ENCODE measurements at regions not wholly inside any gene's neighbourhood (a gene's known extent, or its start where the extent isn't known, plus 50 kb on each side); places are given as distances from the start of the nearest gene placed in this dataset.

DNA sequence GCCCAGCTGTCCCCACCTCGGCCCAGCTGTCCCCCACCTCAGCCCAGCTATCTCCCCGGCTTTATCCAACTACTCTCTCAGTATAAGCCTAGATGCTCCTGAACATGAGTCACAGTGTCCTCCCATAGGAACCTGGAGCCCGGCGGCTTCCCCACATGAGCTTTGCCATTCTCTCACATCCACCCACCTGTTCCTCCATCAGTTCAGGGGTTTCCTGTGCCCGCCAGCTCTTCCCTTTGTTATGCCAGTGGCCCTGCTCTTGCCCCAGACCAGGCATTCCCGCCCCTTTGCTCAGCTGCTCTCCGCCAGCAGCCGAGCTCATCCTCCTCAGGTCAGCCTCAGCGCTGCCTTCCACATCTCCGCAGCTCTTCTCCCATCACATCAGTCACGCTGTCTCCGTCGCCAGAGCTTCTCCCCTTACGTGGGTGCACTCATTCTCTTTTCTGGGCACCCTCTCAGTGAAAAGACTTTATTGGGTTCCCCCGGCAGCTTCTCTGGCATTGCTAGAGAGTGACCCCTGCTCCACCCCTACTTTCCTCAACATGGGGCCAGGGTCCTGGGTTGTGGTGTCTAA is 89.5 kb upstream of the CSF3R start:
- Histone ChIP-seq H3K27ac (ENCODE audit: low read length) (no peak overlapping the region), H3K4me3 (ENCODE audit: low read length) (no peak overlapping the region), H3K36me3 (ENCODE audit: control insufficient read depth, insufficient read depth, low read length) (no peaks in the 10 kb centered on the region), H3K9me3 (ENCODE audit: control insufficient read depth, insufficient read depth, low read length) (no peaks in the 10 kb centered on the region), H3K27me3 (ENCODE audit: control insufficient read depth, insufficient read depth, low read length) (no peaks in the 10 kb centered on the region), H3K4me1 (ENCODE audit: control insufficient read depth, insufficient read depth, low read length) (no peaks in the 10 kb centered on the region)
- H3K27me3 Mint-ChIP-seq (ENCODE audit: low read depth in 2 of 2), result peaks cover 20 to 27% of the 10 kb centered on the region in 2 donors
- no peaks in the 10 kb centered on the region for H3K4me1 Mint-ChIP-seq
- WGBS (ENCODE audit: insufficient coverage), result 56% methylated on average over 15 of the region's 15 CpGs
- H3K27ac Mint-ChIP-seq, result peak overlapping the region in 1 of 2 donors; percentile 61
- no peaks in the 10 kb centered on the region for H3K9me3 Mint-ChIP-seq
- TF ChIP-seq, protein P1, sequence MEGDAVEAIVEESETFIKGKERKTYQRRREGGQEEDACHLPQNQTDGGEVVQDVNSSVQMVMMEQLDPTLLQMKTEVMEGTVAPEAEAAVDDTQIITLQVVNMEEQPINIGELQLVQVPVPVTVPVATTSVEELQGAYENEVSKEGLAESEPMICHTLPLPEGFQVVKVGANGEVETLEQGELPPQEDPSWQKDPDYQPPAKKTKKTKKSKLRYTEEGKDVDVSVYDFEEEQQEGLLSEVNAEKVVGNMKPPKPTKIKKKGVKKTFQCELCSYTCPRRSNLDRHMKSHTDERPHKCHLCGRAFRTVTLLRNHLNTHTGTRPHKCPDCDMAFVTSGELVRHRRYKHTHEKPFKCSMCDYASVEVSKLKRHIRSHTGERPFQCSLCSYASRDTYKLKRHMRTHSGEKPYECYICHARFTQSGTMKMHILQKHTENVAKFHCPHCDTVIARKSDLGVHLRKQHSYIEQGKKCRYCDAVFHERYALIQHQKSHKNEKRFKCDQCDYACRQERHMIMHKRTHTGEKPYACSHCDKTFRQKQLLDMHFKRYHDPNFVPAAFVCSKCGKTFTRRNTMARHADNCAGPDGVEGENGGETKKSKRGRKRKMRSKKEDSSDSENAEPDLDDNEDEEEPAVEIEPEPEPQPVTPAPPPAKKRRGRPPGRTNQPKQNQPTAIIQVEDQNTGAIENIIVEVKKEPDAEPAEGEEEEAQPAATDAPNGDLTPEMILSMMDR (IDR thresholded peaks at IDR 0.05), result no peak
- ATAC-seq (no peak), DNase-seq (no peak)
- H3K4me3 Mint-ChIP-seq, result no peak overlapping the region
- intact Hi-C loops (cut with micrococcal nuclease), result no loop called here
- H3K36me3 Mint-ChIP-seq, result no peaks in the 10 kb centered on the region

DNA sequence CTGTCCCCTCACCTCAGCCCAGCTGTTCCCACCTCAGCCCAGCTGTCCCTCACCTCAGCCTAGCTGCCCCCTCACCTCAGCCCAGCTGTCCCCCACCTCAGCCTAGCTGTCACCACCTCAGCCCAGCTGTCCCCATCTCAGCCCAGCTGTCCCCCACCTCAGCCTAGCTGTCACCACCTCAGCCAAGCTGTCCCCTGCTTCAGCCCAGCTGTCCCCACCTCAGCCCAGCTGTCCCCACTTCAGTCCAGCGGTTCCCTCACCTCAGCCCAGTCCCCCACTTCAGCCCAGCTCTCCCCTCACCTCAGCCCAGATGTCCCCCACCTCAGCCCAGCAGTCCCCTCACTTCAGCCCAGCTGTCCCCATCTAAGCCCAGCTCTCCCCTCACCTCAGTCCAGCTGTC is 88.4 kb upstream of the CSF3R start:
- H3K4me3 ChIP-seq (ENCODE audit: low read length), result no peak overlapping the region
- 85% methylated on average over 1 of the region's 1 CpG for WGBS (ENCODE audit: insufficient coverage)
- no peaks in the 10 kb centered on the region for H3K4me1 ChIP-seq (ENCODE audit: control insufficient read depth, insufficient read depth, low read length)
- Mint-ChIP-seq H3K27me3 (ENCODE audit: low read depth in 2 of 2) (peaks cover 20 to 27% of the 10 kb centered on the region in 2 donors), H3K4me3 (no peak overlapping the region), H3K9me3 (no peaks in the 10 kb centered on the region), H3K4me1 (no peaks in the 10 kb centered on the region), H3K27ac (no peak overlapping the region), H3K36me3 (no peaks in the 10 kb centered on the region)
- H3K9me3 ChIP-seq (ENCODE audit: control insufficient read depth, insufficient read depth, low read length), result no peaks in the 10 kb centered on the region
- intact Hi-C loops (cut with micrococcal nuclease), result no loop called here
- no peak overlapping the region for H3K27ac ChIP-seq (ENCODE audit: low read length)
- no peaks in the 10 kb centered on the region for H3K27me3 ChIP-seq (ENCODE audit: control insufficient read depth, insufficient read depth, low read length)
- no peaks in the 10 kb centered on the region for H3K36me3 ChIP-seq (ENCODE audit: control insufficient read depth, insufficient read depth, low read length)
- no peak for ATAC-seq
- TF ChIP-seq, protein P1 (IDR thresholded peaks at IDR 0.05), result no peak
- no peak for DNase-seq

GRCh38 chr1:36570478-36571060 is 87.9 kb upstream of the CSF3R start:
- ATAC-seq (no peak), DNase-seq (no peak)
- no peaks in the 10 kb centered on the region for H3K4me1 ChIP-seq (ENCODE audit: control insufficient read depth, insufficient read depth, low read length)
- Mint-ChIP-seq H3K36me3 (no peaks in the 10 kb centered on the region), H3K4me3 (no peak overlapping the region), H3K27me3 (ENCODE audit: low read depth in 2 of 2) (peaks cover 17 to 27% of the 10 kb centered on the region in 2 donors), H3K4me1 (no peaks in the 10 kb centered on the region), H3K9me3 (no peaks in the 10 kb centered on the region), H3K27ac (no peak overlapping the region)
- intact Hi-C loops (cut with micrococcal nuclease), result no loop called here
- H3K9me3 ChIP-seq (ENCODE audit: control insufficient read depth, insufficient read depth, low read length), result no peaks in the 10 kb centered on the region
- TF ChIP-seq, protein P1 (IDR thresholded peaks at IDR 0.05), result no peak
- H3K36me3 ChIP-seq (ENCODE audit: control insufficient read depth, insufficient read depth, low read length), result no peaks in the 10 kb centered on the region
- H3K27ac ChIP-seq (ENCODE audit: low read length), result no peak overlapping the region
- WGBS (ENCODE audit: insufficient coverage), result 92% methylated on average over 12 of the region's 12 CpGs
- H3K4me3 ChIP-seq (ENCODE audit: low read length), result no peak overlapping the region
- H3K27me3 ChIP-seq (ENCODE audit: control insufficient read depth, insufficient read depth, low read length), result no peaks in the 10 kb centered on the region

GRCh38 chr1:36570006-36570405 is 87.3 kb upstream of the CSF3R start:
- H3K27ac Mint-ChIP-seq, result no peak overlapping the region
- Histone ChIP-seq H3K9me3 (ENCODE audit: control insufficient read depth, insufficient read depth, low read length) (no peaks in the 10 kb centered on the region), H3K27ac (ENCODE audit: low read length) (no peak overlapping the region), H3K4me1 (ENCODE audit: control insufficient read depth, insufficient read depth, low read length) (no peaks in the 10 kb centered on the region), H3K36me3 (ENCODE audit: control insufficient read depth, insufficient read depth, low read length) (no peaks in the 10 kb centered on the region), H3K27me3 (ENCODE audit: control insufficient read depth, insufficient read depth, low read length) (no peaks in the 10 kb centered on the region), H3K4me3 (ENCODE audit: low read length) (no peak overlapping the region)
- intact Hi-C loops (cut with micrococcal nuclease), result no loop called here
- H3K4me1 Mint-ChIP-seq, result no peaks in the 10 kb centered on the region
- TF ChIP-seq, protein P1 (IDR thresholded peaks at IDR 0.05), result no peak
- H3K4me3 Mint-ChIP-seq, result no peak overlapping the region
- H3K27me3 Mint-ChIP-seq (ENCODE audit: low read depth in 2 of 2), result peaks cover 17 to 25% of the 10 kb centered on the region in 2 donors
- ATAC-seq, result no peak
- no peak for DNase-seq
- H3K36me3 Mint-ChIP-seq, result no peaks in the 10 kb centered on the region
- H3K9me3 Mint-ChIP-seq, result no peaks in the 10 kb centered on the region
- 76% methylated on average over 7 of the region's 7 CpGs for WGBS (ENCODE audit: insufficient coverage)

Measured in natural killer cell (primary cell).